DMS 273 treated with DMSO at 0.1 percent for 48 hours (cell line): ENCODE measurements at regions not wholly inside any gene's neighbourhood (a gene's known extent, or its start where the extent isn't known, plus 50 kb on each side); places are given as distances from the start of the nearest gene placed in this dataset.
"Not testable (repeated sequence)": the region's sequence is repeated elsewhere in the genome, so short reads cannot be mapped to it uniquely, and the experiment has no call there.

Experiments used
- DNase-seq: peaks from one replicate; lab custom pipeline; 2025; lab: John Stamatoyannopoulos, UW

DNA sequence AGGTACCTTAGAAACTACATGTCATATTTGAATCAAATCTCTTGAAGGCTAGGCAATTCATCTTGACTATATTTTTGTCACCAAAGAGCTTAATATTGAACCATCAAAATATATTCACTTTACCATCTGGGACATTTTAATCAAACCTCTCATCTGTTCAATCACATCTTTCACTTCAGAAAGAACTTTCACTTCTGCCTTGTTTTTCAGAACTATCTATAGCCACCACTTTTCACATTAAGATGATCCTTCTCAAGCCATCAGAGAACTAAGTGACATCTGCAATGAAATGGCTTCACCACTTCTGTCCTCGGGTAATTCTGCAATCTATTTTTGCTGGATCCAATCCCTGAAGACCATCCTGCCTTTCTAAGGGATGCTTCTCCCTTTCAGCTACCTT, 57.8 kb downstream of the OR2B2 start:
- DNase-seq = no peak

DNA sequence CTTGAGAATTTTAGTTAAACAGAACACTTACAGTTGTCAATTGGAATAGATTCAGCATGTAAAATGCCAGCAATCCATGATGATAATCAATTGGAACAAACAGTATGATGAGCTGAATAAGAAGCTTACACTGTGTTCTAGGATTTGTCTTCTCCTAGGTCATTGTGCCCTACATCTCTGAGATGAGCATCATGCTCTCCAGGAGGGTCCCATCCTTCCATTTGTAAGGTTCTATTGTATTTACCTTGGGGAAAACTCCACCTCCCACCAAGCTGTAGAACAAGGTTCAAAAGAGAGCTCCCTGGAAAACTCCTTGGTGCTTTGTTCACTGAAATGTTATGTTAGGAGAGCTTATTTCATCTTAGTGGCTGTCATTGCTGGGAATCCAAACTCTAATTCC, 60.8 kb downstream of the OR2B2 start:
- no peak for DNase-seq

DNA sequence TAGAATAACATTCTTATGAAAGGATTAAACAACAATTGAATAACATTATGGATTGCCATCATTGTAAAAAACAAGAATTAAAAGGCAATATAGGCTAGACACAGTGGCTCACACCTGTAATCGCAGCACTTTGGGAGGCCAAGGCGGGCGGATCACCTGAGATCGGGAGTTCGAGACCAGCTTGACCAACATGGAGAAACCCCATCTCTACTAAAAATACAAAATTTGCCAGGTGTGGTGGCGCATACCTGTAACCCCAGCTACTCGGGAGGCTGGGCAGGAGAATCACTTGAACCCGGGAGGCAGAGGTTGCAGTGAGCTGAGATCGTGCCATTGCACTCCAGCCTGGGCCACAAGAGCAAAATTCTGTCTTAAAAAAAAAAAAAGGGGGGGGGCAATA, 63.2 kb downstream of the OR2B2 start:
- DNase-seq = not testable (repeated sequence)

- DNase-seq = no peak
Measured at GRCh38 chr6:27847706-27848105, 64.5 kb downstream of the OR2B2 start.

DNA sequence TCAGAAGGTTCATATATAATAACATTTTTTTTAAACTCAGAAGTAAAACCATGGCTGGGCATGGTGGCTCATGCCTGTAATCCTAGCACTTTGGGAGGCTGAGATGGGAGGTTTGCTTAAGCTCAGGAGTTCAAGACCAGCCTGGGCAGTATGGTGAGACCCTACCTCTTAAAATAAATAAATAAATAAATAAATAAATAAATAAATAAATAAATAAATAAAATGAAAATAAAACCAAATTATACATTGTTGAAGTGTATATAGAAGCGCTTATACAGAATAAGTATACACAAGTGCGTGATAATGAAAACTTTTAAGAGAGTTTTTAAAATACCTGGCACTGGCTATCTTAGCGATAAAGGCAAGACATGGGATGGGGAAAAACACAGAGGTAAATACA, 71.6 kb downstream of the OR2B2 start:
- DNase-seq = no peak

GRCh38 chr6:27839626-27840475, 72.3 kb downstream of the OR2B2 start:
- DNase-seq = peak; percentile 25

DNA sequence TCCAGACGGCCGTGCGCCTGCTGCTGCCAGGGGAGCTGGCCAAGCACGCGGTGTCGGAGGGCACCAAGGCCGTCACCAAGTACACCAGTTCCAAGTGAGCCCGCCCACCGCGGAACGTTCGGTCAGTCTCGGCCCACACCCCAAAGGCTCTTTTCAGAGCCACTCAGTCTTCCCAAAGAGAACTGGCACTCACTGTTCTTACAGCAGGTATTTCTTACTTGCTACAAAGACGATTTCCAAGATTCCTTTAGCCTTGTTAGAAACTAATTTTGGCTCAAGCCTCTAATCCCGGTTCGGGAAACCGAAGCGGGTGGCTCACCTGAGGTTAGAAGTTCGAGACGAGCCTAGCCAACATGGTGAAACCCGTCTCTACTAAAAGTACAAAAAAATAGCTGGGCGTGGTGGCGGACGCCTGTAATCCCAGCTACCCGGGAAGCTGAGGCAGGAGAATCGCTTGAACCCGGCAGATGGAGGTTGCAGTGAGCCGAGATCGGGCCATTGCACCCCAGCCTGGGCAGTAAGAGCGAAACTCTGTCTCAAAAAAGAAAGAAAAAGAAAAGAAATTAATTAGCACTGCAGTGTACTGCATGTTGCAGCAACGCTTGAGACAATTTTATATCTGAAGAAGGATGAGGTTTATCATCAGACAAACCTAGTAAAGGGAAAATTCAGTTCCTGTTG, 73.1 kb downstream of the OR2B2 start:
- no peak for DNase-seq

DNA sequence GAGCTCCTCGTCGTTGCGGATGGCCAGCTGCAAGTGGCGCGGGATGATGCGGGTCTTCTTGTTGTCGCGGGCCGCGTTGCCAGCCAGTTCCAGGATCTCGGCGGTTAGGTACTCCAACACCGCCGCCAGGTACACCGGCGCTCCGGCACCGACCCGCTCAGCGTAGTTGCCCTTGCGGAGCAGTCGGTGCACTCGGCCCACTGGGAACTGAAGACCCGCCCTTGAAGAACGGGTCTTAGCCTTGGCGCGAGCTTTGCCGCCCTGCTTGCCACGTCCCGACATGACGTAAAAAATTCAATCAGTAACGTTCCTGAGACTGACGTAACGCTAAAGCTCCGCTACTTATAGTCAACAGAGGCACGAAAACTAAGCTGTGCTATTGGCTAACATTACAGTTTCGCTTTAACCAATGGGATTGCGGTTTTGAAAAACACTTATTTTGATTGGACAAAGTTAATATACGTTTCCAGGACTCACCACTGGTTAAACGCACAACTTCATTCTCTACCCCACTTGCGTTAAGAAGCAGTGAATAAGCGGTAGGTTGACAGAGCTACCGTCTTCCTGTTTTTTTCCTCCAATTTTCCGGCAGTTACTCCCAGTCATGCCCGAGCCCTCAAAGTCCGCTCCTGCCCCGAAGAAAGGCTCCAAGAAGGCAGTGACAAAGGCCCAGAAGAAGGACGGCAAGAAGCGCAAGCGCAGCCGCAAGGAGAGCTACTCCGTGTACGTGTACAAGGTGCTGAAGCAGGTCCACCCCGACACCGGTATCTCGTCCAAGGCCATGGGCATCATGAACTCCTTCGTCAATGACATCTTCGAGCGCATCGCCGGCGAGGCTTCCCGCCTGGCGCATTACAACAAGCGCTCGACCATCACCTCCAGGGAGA, 73.9 kb downstream of the OR2B2 start:
- peak; percentile 99 for DNase-seq

- DNase-seq = no peak
Measured at GRCh38 chr6:27837625-27838057, 74.6 kb downstream of the OR2B2 start.

DNA sequence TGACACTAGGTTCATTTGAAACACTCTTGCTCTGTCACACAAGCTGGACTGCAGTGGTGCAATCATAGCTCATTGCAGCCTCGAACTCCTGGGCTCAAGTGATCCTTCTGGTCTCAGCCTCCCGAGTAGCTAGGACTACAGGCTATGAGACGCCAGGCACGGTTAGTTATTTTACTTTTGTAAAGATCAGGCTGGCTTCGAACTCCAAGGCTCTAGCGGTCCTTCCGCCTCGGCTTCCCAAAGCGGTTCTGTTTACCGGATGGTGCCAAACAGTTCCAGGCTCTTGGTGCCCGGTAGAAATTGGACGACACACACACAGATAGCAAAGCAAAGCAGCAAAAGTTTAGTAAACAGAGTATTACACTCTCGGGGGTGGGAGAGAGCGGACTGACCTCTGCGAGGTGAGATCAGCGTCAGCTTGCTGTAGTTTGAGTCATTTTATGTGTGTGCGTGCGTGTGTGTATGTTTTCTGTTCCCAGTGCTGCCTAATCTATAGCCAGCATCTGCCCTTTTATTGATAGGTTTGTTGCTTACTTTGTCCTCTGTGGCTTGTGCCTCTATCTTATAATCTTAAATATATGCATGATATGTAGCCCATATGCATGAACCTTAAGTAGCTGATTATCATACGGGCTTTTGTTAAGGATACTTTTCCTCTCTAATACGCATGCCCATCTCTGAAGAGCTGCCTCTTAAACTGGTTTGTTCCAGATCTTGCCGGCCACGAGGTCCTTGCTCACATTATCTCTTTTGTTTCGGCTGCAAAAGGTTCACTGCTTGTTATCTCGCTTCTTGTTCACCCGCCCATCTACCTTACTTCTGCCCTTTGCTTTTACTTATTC, 75.2 kb downstream of the OR2B2 start:
- DNase-seq = peak; percentile 89

DNA sequence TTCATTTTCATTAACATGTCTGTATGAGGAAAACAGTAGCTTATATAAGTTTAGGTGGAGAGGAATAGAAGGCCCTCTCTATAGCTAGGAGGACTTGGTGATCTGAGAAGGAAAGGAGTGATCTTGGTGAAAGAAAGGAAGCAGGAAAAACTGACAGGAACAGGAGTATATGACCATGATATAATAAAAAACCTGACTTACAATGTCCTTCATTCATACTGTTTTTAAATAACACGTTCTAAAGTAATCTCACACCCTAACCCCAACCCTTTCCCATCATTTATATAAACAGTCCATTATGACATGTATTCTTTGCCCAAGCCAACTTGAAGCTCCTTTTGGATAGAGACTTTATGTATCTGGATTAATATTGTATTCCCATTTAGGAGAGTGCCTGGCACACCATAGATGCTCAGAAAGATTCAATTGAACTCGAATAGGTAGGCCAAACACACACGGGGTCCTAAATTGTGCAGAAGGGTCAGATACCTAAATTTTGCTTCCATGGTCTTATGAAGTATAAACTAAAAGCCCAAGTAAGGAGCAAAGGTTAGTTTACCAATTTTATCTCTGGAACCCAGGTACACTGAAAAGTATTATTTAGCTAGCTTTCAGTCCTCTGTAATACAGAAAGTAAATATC, 75.9 kb downstream of the OR2B2 start:
- DNase-seq = no peak

GRCh38 chr6:27834879-27835549, 77.2 kb downstream of the OR2B2 start:
- DNase-seq = no peak

DNA sequence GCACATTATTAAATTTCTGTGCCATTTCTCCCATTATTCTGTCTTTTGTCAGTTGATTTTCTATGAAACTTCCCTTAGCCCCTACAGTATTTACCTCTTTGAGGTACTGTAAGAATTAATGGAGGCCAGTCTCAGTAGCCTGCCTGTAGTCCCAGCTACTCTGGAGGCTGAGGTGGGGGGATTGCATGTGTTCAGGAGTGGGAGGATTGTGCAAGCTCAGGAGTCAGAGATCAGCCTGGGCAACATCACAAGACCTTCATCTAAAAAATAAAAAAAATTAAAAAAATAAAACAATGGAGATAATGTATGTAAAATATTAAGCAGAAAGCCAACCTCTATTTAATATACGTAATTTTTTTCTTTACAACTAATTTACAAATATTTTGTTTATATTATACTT, 77.8 kb downstream of the OR2B2 start:
- no peak for DNase-seq

DNA sequence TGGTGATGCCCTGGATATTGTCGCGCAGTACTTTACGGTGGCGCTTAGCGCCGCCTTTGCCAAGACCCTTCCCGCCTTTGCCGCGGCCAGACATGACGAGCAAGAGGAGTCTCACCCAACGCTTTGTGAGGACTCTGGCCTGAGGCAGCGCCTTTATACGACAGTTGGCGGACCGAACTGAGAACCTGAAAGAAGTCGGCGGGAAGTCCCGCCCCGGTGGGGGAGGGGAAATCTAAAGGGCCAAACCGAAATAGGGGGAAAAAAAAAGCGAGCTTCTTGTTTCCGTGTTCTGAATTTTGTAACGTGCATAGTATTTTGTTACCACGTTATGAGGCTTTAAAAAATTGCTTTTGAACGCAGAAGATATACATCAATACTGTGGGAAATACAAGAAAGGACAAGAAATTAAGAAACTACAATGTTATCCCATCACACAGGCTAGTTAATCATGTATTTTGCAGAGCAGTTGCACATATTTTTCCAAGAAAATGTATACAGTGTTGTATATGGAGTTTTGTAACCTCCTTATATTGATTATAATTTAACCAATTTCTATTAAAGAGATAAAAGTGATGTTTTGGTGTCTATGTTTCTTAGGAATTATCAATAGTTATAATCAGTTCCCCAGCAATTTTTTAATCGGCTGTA, 80.6 kb downstream of the OR2B2 start:
- DNase-seq = peak; percentile 32

GRCh38 chr6:27830600-27831433, 81.4 kb downstream of the OR2B2 start:
- peak; percentile 18 for DNase-seq

DNA sequence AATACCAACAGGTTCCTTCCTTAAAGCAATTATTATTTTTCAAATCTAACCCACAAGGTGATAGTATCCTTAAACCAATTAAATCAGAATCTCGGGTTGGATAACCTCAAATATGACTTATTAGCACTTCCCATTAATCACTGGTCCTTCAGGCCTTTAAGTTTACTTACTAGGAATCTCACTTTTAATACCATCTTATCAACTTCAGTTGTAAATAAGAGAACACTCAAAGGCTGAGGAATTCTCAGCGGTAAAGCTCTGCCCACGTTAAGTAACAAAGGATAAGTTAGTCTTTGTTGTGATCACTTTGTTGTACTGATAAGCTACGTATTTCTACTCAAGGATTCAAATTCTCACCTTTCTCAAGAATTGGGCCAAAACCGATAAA, 82.0 kb downstream of the OR2B2 start:
- no peak for DNase-seq

- DNase-seq = no peak
Measured at GRCh38 chr6:27829453-27830211, 82.6 kb downstream of the OR2B2 start.

- not testable (repeated sequence) for DNase-seq
Measured at GRCh38 chr6:27827477-27827876, 84.7 kb downstream of the OR2B2 start.
